Breast epithelium (tissue), 4 donors: ENCODE measurements at regions not wholly inside any gene's neighbourhood (a gene's known extent, or its start where the extent isn't known, plus 50 kb on each side); places are given as distances from the start of the nearest gene placed in this dataset.

Source experiments
- DNase-seq, 2 donors: peaks; one replicate each; pipeline ENCODE4 v3.0.0-alpha.2; 2019; ENCODE audit warnings: low spot score in 2 of 2
- H3K27ac ChIP-seq, 2 donors: fragments of 200-600 bp; sonication (generic) in 1 of 2; one replicate each; pipeline ENCODE4 v1.5.1; 2016 to 2019; ENCODE audit warnings: mild to moderate bottlenecking in 1 of 2
- H3K27me3 ChIP-seq, 2 donors: fragments of 200-600 bp; sonication (generic) in 1 of 2; one replicate each; pipeline versions ENCODE4 v1.5.1 to v1.6.0; 2017 to 2019; ENCODE audit warnings: control low read depth in 1 of 2, mild to moderate bottlenecking in 1 of 2
- H3K36me3 ChIP-seq: fragments of 200-600 bp; one replicate; pipeline ENCODE4 v1.5.1; 2019
- H3K4me1 ChIP-seq, 2 donors: fragments of 200-600 bp; sonication (generic); one replicate each; pipeline ENCODE4 v1.5.1; 2016 to 2019; ENCODE audit warnings: control low read depth in 1 of 2
- H3K4me3 ChIP-seq, 3 donors: fragments of 200-600 bp; sonication (generic); 1 replicate in 2 of 3; 2 replicates in 1 of 3; pipeline ENCODE4 v1.5.1; 2016 to 2019; ENCODE audit warnings: mild to moderate bottlenecking in 3 of 3, moderate library complexity in 2 of 3
- H3K9me3 ChIP-seq, 2 donors: fragments of 200-600 bp; sonication (generic) in 1 of 2; one replicate each; pipeline ENCODE4 v1.5.1; 2016 to 2019; ENCODE audit warnings: control low read depth in 1 of 2
- CTCF ChIP-seq, 3 donors: fragments of 450-650 bp; IDR thresholded peaks; one replicate each; pipeline ENCODE4 v1.5.1; 2016 to 2017; ENCODE audit warnings: antibody characterized with exemption in 3 of 3, mild to moderate bottlenecking in 3 of 3, moderate library complexity in 3 of 3
- POLR2A ChIP-seq: fragments of 450-650 bp; IDR thresholded peaks from one replicate; pipeline ENCODE4 v1.6.1; 2016; ENCODE audit warnings: antibody characterized with exemption, mild to moderate bottlenecking, moderate library complexity
- POLR2AphosphoS5 ChIP-seq, 3 donors: sonication (generic); formaldehyde crosslinking; IDR thresholded peaks; one replicate each; pipeline ENCODE4 v1.6.1; 2017; ENCODE audit warnings: antibody characterized with exemption in 3 of 3
- intact Hi-C: fragments of 100-400 bp; cut with DNase I; formaldehyde crosslinking; loops from one replicate; pipeline ENCODE4 v1.15.1; 2023; ENCODE audit warnings: low total_unique reads

DNA sequence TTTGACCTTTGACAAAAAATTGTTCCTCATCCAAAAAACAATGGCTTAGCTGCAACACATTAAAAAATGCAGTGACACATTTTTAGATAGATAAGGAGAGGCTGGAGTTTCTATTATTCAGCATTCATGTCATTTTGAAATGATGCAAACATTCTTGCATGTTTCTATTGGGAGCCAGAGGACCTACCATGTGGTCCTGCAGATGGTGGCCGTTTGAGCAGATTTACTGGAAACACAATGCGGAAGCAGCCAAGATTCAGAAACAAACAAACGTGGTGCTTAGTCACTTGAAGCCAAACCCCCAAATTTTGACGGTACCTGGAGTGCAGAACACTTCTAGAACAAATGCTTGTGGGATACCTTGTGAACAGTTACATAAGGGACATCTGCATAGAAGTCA, 456.7 kb downstream of the PCDH18 start:
- no peak overlapping the region for H3K4me3 ChIP-seq
- intact Hi-C loops, result loop anchor here (10.0 kb wide), 1 partner anchor 1821 kb away; no protein-coding TSS in a partner anchor
- no peaks in the 10 kb centered on the region for H3K4me1 ChIP-seq
- TF ChIP-seq CTCF (IDR thresholded peaks at IDR 0.05) (no peak), POLR2A (no peak), POLR2AphosphoS5 (IDR thresholded peaks at IDR 0.05) (no peak)
- no peaks in the 10 kb centered on the region for H3K36me3 ChIP-seq
- no peak overlapping the region for H3K27ac ChIP-seq
- H3K9me3 ChIP-seq, result peaks cover 0 to 8% of the 10 kb centered on the region in 2 donors
- H3K27me3 ChIP-seq, result no peaks in the 10 kb centered on the region
- no peak for DNase-seq

DNA sequence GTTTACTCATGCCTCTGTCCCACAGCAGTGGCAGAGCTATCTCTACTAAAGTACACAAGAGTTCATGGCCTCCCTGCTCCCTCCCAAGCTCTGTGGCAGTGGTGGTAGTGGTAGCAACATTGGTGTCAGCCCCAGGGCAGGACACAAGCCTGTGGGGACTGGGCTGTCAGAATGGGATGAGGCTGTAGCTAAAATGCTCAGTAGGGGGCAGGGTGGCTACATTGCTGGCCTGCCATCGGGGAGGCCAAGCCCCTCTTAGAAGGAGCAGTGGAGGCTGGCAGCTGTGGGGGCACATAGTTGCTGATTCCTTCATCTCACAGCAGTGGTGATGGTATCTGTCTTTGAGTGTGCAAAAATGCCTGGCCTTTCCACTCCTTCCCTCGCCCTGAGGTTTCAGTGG, 461.7 kb downstream of the PCDH18 start:
- peaks cover 0 to under 1% of the 10 kb centered on the region in 2 donors for H3K9me3 ChIP-seq
- no peak for TF ChIP-seq CTCF (IDR thresholded peaks at IDR 0.05)
- H3K27me3 ChIP-seq, result no peaks in the 10 kb centered on the region
- no peak for DNase-seq
- no peaks in the 10 kb centered on the region for H3K4me1 ChIP-seq
- no peak overlapping the region for H3K4me3 ChIP-seq
- H3K36me3 ChIP-seq, result no peaks in the 10 kb centered on the region
- intact Hi-C loops, result loop anchor here (10.0 kb wide), 1 partner anchor 1816 kb away; no protein-coding TSS in a partner anchor
- H3K27ac ChIP-seq, result no peak overlapping the region

GRCh38 chr4:137069473-137069872, 462.8 kb downstream of the PCDH18 start:
- H3K4me3 ChIP-seq, result no peak overlapping the region
- no peaks in the 10 kb centered on the region for H3K36me3 ChIP-seq
- intact Hi-C loops, result no loop called here
- no peak overlapping the region for H3K27ac ChIP-seq
- H3K27me3 ChIP-seq, result no peaks in the 10 kb centered on the region
- TF ChIP-seq POLR2AphosphoS5 (IDR thresholded peaks at IDR 0.05) (no peak), CTCF (IDR thresholded peaks at IDR 0.05) (no peak), POLR2A (no peak)
- no peak for DNase-seq
- no peaks in the 10 kb centered on the region for H3K4me1 ChIP-seq
- no peaks in the 10 kb centered on the region for H3K9me3 ChIP-seq

- Histone ChIP-seq H3K27ac (no peak overlapping the region), H3K4me3 (no peak overlapping the region), H3K9me3 (no peaks in the 10 kb centered on the region), H3K36me3 (no peaks in the 10 kb centered on the region), H3K4me1 (no peaks in the 10 kb centered on the region), H3K27me3 (no peaks in the 10 kb centered on the region)
- no peak for TF ChIP-seq POLR2AphosphoS5 (IDR thresholded peaks at IDR 0.05)
- intact Hi-C loops, result no loop called here
- no peak for DNase-seq
These were observed 464.6 kb downstream of the PCDH18 start for GRCh38 chr4:137067735-137068134.

DNA sequence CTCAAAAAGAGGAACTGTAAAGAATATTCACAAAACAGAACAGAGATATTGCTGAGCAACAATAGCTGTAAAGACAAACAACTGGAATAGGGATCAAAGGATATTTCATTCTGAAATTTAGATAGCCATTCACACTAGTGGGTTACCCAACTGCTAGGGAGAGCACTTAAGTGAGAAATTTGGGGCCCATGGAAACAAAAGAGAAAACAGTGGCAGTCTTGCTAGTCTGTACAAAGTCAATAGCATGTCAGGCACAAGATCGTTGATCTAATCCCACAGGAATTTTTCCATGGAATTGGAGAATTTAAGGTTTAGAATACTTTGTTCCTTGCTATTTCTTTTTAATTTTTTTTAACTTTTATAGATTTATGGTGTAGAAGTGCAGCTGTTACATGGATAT, 467.0 kb downstream of the PCDH18 start:
- no peak overlapping the region for H3K27ac ChIP-seq
- intact Hi-C loops, result no loop called here
- no peaks in the 10 kb centered on the region for H3K4me1 ChIP-seq
- no peaks in the 10 kb centered on the region for H3K36me3 ChIP-seq
- TF ChIP-seq CTCF (IDR thresholded peaks at IDR 0.05), result no peak
- no peak for TF ChIP-seq POLR2A
- TF ChIP-seq POLR2AphosphoS5 (IDR thresholded peaks at IDR 0.05), result no peak
- no peaks in the 10 kb centered on the region for H3K27me3 ChIP-seq
- DNase-seq, result no peak
- H3K4me3 ChIP-seq, result no peak overlapping the region
- H3K9me3 ChIP-seq, result no peaks in the 10 kb centered on the region

DNA sequence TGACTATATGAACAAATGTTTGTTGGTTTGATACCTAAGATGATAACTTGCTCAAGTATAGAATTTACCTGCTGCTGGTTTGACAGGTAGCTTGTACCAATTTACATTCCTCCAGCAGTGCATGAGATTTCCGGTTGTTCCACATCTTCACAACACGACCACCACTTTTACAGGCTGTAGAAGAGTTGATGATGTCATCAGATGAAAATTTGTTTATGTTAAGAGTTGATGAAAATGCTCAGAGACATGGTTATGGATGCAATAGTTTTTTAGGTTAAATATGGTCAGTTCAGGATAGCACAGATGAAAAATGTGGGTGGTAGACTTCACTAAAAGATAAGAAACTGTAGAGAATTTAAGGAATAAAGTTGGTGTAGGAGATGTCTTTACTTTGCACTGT, 468.3 kb downstream of the PCDH18 start:
- H3K4me1 ChIP-seq, result no peaks in the 10 kb centered on the region
- no peaks in the 10 kb centered on the region for H3K36me3 ChIP-seq
- no peak for DNase-seq
- H3K27me3 ChIP-seq, result no peaks in the 10 kb centered on the region
- intact Hi-C loops, result no loop called here
- TF ChIP-seq POLR2AphosphoS5 (IDR thresholded peaks at IDR 0.05) (no peak), POLR2A (no peak), CTCF (IDR thresholded peaks at IDR 0.05) (no peak)
- H3K4me3 ChIP-seq, result no peak overlapping the region
- H3K9me3 ChIP-seq, result no peaks in the 10 kb centered on the region
- no peak overlapping the region for H3K27ac ChIP-seq
